ENCODE measurements at regions not wholly inside any gene's neighbourhood (a gene's known extent, or its start where the extent isn't known, plus 50 kb on each side); places are given as distances from the start of the nearest gene placed in this dataset.

DNA sequence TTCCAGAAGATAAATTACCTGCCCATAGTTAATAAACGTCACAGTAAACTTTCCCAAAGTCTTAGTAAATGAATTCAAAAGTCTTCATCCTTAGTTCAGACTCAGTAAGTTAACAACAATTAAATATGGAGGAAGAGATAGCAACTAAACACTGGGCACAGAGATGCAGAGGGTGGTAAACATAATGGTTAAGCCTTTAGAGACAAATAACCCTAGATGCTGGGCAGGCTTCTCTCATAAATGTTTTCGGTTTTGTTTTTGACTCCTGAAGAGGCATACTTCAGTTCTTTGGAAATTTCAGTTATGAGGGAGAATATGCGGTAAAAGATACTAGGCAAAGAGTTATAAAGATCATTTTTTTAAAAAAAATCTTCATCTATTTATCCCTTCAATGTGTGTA is 369.8 kb downstream of the FRK start:
- Mint-ChIP-seq H3K4me3 (no peak overlapping the region), H3K9me3 (peaks cover 0 to 8% (median 0%) of the 10 kb centered on the region in 11 donors), H3K4me1 (no peaks in the 10 kb centered on the region), H3K27me3 (no peaks in the 10 kb centered on the region), H3K36me3 (no peaks in the 10 kb centered on the region), H3K27ac (no peak overlapping the region)
- Histone ChIP-seq H3K9me3 (ENCODE audit: control insufficient read depth in 2 of 3, low read length in 3 of 3) (no peaks in the 10 kb centered on the region), H3K4me1 (ENCODE audit: control insufficient read depth in 2 of 2, insufficient read depth in 2 of 2, low read length in 2 of 2) (no peaks in the 10 kb centered on the region), H3K27me3 (ENCODE audit: control insufficient read depth in 2 of 2, insufficient read depth in 2 of 2, low read length in 2 of 2) (no peaks in the 10 kb centered on the region), H3K36me3 (ENCODE audit: control insufficient read depth in 2 of 3, insufficient read depth in 3 of 3, low read length in 3 of 3) (no peaks in the 10 kb centered on the region), H3K4me3 (ENCODE audit: low read length) (no peak overlapping the region), H3K27ac (ENCODE audit: low read depth, low read length) (no peak overlapping the region)
- intact Hi-C loops (cut with micrococcal nuclease), result no loop called here
- ATAC-seq (no peak), DNase-seq (no peak)
- POLR2A ChIA-PET, result no interaction called here
- CTCF ChIA-PET, result no interaction called here

DNA sequence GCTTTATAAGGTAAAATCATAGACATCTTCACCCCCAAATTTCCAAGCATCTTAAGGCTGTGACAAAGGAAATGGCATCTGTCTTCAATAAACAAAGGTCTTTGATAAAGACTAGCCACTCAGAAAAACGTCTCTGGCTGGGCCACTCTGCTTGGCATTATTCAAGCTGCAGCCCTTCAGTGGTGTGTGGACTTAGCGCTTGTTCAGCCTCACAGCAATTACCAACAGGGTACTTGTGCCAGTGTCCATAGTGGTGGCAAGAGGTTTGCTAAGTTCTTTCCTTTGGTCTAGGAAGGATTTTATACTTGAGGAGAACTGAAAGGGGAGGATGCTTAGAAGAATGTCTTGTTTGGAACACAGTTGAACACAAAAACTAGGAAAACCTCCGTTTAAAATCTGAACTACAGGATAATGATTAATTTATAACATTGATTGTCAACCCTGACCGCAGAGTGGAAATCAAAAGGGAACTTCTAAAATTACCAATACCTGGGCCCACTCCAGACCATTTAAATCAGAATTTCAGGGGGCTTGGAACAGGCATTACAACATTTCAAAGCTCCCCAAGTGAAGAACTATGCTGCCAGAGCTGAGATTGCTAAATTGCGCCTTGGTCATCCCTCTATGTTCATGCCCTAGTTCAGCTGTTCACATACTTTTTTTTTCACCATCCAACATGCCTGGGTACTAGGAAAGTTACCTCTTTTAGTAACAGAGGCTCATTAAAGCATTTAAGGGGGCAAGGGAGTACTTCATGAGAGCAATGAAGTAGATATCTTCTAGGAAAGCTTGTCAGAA is 378.5 kb downstream of the FRK start:
- ATAC-seq (no peak), DNase-seq (no peak)
- no peaks in the 10 kb centered on the region for H3K27me3 ChIP-seq (ENCODE audit: control insufficient read depth in 2 of 2, insufficient read depth in 2 of 2, low read length in 2 of 2)
- Mint-ChIP-seq H3K9me3 (peaks cover 0 to 5% (median 0%) of the 10 kb centered on the region in 11 donors), H3K36me3 (no peaks in the 10 kb centered on the region), H3K4me1 (no peaks in the 10 kb centered on the region), H3K27me3 (no peaks in the 10 kb centered on the region), H3K4me3 (no peak overlapping the region), H3K27ac (no peak overlapping the region)
- POLR2A ChIA-PET, result no interaction called here
- CTCF ChIA-PET, result no interaction called here
- no peak overlapping the region for H3K4me3 ChIP-seq (ENCODE audit: low read length)
- no peak overlapping the region for H3K27ac ChIP-seq (ENCODE audit: low read depth, low read length)
- no peaks in the 10 kb centered on the region for H3K4me1 ChIP-seq (ENCODE audit: control insufficient read depth in 2 of 2, insufficient read depth in 2 of 2, low read length in 2 of 2)
- intact Hi-C loops (cut with micrococcal nuclease), result no loop called here
- H3K36me3 ChIP-seq (ENCODE audit: control insufficient read depth in 2 of 3, insufficient read depth in 3 of 3, low read length in 3 of 3), result no peaks in the 10 kb centered on the region
- no peaks in the 10 kb centered on the region for H3K9me3 ChIP-seq (ENCODE audit: control insufficient read depth in 2 of 3, low read length in 3 of 3)

GRCh38 chr6:115680621-115681020 is 380.1 kb downstream of the FRK start:
- ChIA-PET CTCF (no interaction called here), POLR2A (no interaction called here)
- Histone ChIP-seq H3K4me1 (ENCODE audit: control insufficient read depth in 2 of 2, insufficient read depth in 2 of 2, low read length in 2 of 2) (no peaks in the 10 kb centered on the region), H3K36me3 (ENCODE audit: control insufficient read depth in 2 of 3, insufficient read depth in 3 of 3, low read length in 3 of 3) (no peaks in the 10 kb centered on the region), H3K4me3 (ENCODE audit: low read length) (no peak overlapping the region), H3K9me3 (ENCODE audit: control insufficient read depth in 2 of 3, low read length in 3 of 3) (no peaks in the 10 kb centered on the region), H3K27ac (ENCODE audit: low read depth, low read length) (no peak overlapping the region), H3K27me3 (ENCODE audit: control insufficient read depth in 2 of 2, insufficient read depth in 2 of 2, low read length in 2 of 2) (no peaks in the 10 kb centered on the region)
- peaks cover 0 to 5% (median 0%) of the 10 kb centered on the region in 11 donors for H3K9me3 Mint-ChIP-seq
- intact Hi-C loops (cut with micrococcal nuclease), result no loop called here
- no peaks in the 10 kb centered on the region for H3K36me3 Mint-ChIP-seq
- no peak for ATAC-seq
- no peak overlapping the region for H3K4me3 Mint-ChIP-seq
- DNase-seq, result no peak
- no peaks in the 10 kb centered on the region for H3K27me3 Mint-ChIP-seq
- H3K27ac Mint-ChIP-seq, result no peak overlapping the region
- no peaks in the 10 kb centered on the region for H3K4me1 Mint-ChIP-seq

- ATAC-seq (no peak), DNase-seq (no peak)
- H3K4me1 Mint-ChIP-seq, result no peaks in the 10 kb centered on the region
- CTCF ChIA-PET, result no interaction called here
- H3K27ac ChIP-seq (ENCODE audit: low read depth, low read length), result no peak overlapping the region
- no peaks in the 10 kb centered on the region for H3K36me3 Mint-ChIP-seq
- intact Hi-C loops (cut with micrococcal nuclease), result no loop called here
- POLR2A ChIA-PET, result no interaction called here
- no peak overlapping the region for H3K4me3 ChIP-seq (ENCODE audit: low read length)
- H3K4me3 Mint-ChIP-seq, result no peak overlapping the region
- no peak overlapping the region for H3K27ac Mint-ChIP-seq
- no peaks in the 10 kb centered on the region for H3K27me3 ChIP-seq (ENCODE audit: control insufficient read depth in 2 of 2, insufficient read depth in 2 of 2, low read length in 2 of 2)
- no peaks in the 10 kb centered on the region for H3K4me1 ChIP-seq (ENCODE audit: control insufficient read depth in 2 of 2, insufficient read depth in 2 of 2, low read length in 2 of 2)
- peaks cover 0 to 4% (median 0%) of the 10 kb centered on the region in 11 donors for H3K9me3 Mint-ChIP-seq
- no peaks in the 10 kb centered on the region for H3K36me3 ChIP-seq (ENCODE audit: control insufficient read depth in 2 of 3, insufficient read depth in 3 of 3, low read length in 3 of 3)
- no peaks in the 10 kb centered on the region for H3K9me3 ChIP-seq (ENCODE audit: control insufficient read depth in 2 of 3, low read length in 3 of 3)
- H3K27me3 Mint-ChIP-seq, result no peaks in the 10 kb centered on the region
These were observed 383.5 kb downstream of the FRK start for GRCh38 chr6:115677198-115677597.

DNA sequence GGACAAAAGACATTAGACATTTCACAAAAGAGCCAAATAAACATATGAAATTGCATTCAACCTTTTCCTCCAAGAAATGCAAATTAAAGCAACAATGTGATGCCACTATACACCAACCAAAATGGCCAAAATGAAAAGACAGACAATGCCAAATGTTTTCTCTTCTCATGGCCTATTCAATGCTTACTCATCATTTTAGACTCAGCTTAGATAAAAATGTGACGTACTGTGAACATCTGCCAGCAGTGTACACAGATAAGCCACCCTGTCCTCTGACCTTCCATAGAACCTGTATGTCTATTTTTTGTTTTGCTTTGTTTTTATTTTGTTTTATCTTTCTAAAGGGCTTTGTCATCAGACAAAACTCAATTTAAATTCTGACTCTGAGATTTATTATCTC is 385.2 kb downstream of the FRK start:
- intact Hi-C loops (cut with micrococcal nuclease), result no loop called here
- ATAC-seq, result no peak

GRCh38 chr6:115668781-115669180 is 391.9 kb downstream of the FRK start:
- POLR2A ChIA-PET, result no interaction called here
- no peaks in the 10 kb centered on the region for H3K4me1 Mint-ChIP-seq
- no peaks in the 10 kb centered on the region for H3K36me3 Mint-ChIP-seq
- H3K27me3 Mint-ChIP-seq, result no peaks in the 10 kb centered on the region
- no peak overlapping the region for H3K27ac Mint-ChIP-seq
- no peak overlapping the region for H3K27ac ChIP-seq (ENCODE audit: low read depth, low read length)
- H3K27me3 ChIP-seq (ENCODE audit: control insufficient read depth in 2 of 2, insufficient read depth in 2 of 2, low read length in 2 of 2), result no peaks in the 10 kb centered on the region
- CTCF ChIA-PET, result no interaction called here
- H3K4me3 Mint-ChIP-seq, result no peak overlapping the region
- H3K9me3 ChIP-seq (ENCODE audit: control insufficient read depth in 2 of 3, low read length in 3 of 3), result no peaks in the 10 kb centered on the region
- DNase-seq, result no peak
- H3K36me3 ChIP-seq (ENCODE audit: control insufficient read depth in 2 of 3, insufficient read depth in 3 of 3, low read length in 3 of 3), result no peaks in the 10 kb centered on the region
- intact Hi-C loops (cut with micrococcal nuclease), result no loop called here
- H3K4me1 ChIP-seq (ENCODE audit: control insufficient read depth in 2 of 2, insufficient read depth in 2 of 2, low read length in 2 of 2), result no peaks in the 10 kb centered on the region
- ATAC-seq, result no peak
- H3K4me3 ChIP-seq (ENCODE audit: low read length), result no peak overlapping the region
- peaks cover 0 to 7% (median 0%) of the 10 kb centered on the region in 11 donors for H3K9me3 Mint-ChIP-seq

More for the DNA sequence above, 385.2 kb downstream of the FRK start:
- H3K4me1 Mint-ChIP-seq, result no peaks in the 10 kb centered on the region
- DNase-seq, result no peak
- Histone ChIP-seq H3K27ac (ENCODE audit: low read depth, low read length) (no peak overlapping the region), H3K4me3 (ENCODE audit: low read length) (no peak overlapping the region), H3K36me3 (ENCODE audit: control insufficient read depth in 2 of 3, insufficient read depth in 3 of 3, low read length in 3 of 3) (no peaks in the 10 kb centered on the region), H3K27me3 (ENCODE audit: control insufficient read depth in 2 of 2, insufficient read depth in 2 of 2, low read length in 2 of 2) (no peaks in the 10 kb centered on the region), H3K4me1 (ENCODE audit: control insufficient read depth in 2 of 2, insufficient read depth in 2 of 2, low read length in 2 of 2) (no peaks in the 10 kb centered on the region), H3K9me3 (ENCODE audit: control insufficient read depth in 2 of 3, low read length in 3 of 3) (no peaks in the 10 kb centered on the region)
- no peak overlapping the region for H3K27ac Mint-ChIP-seq
- no peaks in the 10 kb centered on the region for H3K36me3 Mint-ChIP-seq
- no peak overlapping the region for H3K4me3 Mint-ChIP-seq
- H3K27me3 Mint-ChIP-seq, result no peaks in the 10 kb centered on the region
- CTCF ChIA-PET, result no interaction called here
- peaks cover 0 to 4% (median 0%) of the 10 kb centered on the region in 11 donors for H3K9me3 Mint-ChIP-seq
- POLR2A ChIA-PET, result no interaction called here

DNA sequence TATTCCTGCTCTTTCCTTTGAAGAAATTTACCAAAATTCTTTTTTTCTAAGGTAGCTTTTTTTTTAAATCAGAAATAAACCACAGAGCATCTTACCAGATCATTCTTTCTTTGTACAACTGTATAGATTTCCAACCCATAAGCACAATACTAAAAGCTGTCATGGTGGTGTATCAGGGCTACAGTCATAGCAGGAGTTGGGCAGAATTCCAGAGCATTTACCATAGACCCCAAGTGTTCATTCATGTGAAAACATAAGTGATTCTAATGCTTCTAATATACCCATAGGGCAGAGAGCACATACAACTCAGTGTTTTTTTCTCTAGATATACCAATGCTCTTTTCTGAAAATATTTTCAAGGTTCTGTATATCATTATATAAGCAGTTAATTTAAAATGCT is 392.5 kb downstream of the FRK start:
- ChIA-PET POLR2A (interaction anchor here (0.6 kb wide), 1 partner anchor 28 kb away, joined by 4 read pairs; no protein-coding TSS in a partner anchor), CTCF (no interaction called here)
- Mint-ChIP-seq H3K36me3 (no peaks in the 10 kb centered on the region), H3K27me3 (no peaks in the 10 kb centered on the region), H3K9me3 (peaks cover 0 to 7% (median 0%) of the 10 kb centered on the region in 11 donors), H3K4me1 (no peaks in the 10 kb centered on the region), H3K27ac (no peak overlapping the region), H3K4me3 (no peak overlapping the region)
- DNase-seq (no peak), ATAC-seq (no peak)
- intact Hi-C loops (cut with micrococcal nuclease), result no loop called here
- Histone ChIP-seq H3K36me3 (ENCODE audit: control insufficient read depth in 2 of 3, insufficient read depth in 3 of 3, low read length in 3 of 3) (no peaks in the 10 kb centered on the region), H3K27me3 (ENCODE audit: control insufficient read depth in 2 of 2, insufficient read depth in 2 of 2, low read length in 2 of 2) (no peaks in the 10 kb centered on the region), H3K4me3 (ENCODE audit: low read length) (no peak overlapping the region), H3K27ac (ENCODE audit: low read depth, low read length) (no peak overlapping the region), H3K4me1 (ENCODE audit: control insufficient read depth in 2 of 2, insufficient read depth in 2 of 2, low read length in 2 of 2) (no peaks in the 10 kb centered on the region), H3K9me3 (ENCODE audit: control insufficient read depth in 2 of 3, low read length in 3 of 3) (no peaks in the 10 kb centered on the region)

Data from naive thymus-derived CD4-positive, alpha-beta T cell (primary cell).